ENCODE measurements at regions not wholly inside any gene's neighbourhood (a gene's known extent, or its start where the extent isn't known, plus 50 kb on each side); places are given as distances from the start of the nearest gene placed in this dataset.

GRCh38 chr6:16973545-16974386, 128.1 kb upstream of the STMND1 start:
- Mint-ChIP-seq H3K27ac (no peak overlapping the region), H3K9me3 (no peaks in the 10 kb centered on the region), H3K36me3 (no peaks in the 10 kb centered on the region), H3K27me3 (peaks cover 69% of the 10 kb centered on the region), H3K4me3 (no peak overlapping the region), H3K4me1 (peaks cover 3% of the 10 kb centered on the region)
- no peak for DNase-seq

GRCh38 chr6:16973051-16973450, 128.8 kb upstream of the STMND1 start:
- Mint-ChIP-seq H3K4me1 (peaks cover 3% of the 10 kb centered on the region), H3K9me3 (no peaks in the 10 kb centered on the region), H3K27me3 (peaks cover 63% of the 10 kb centered on the region), H3K36me3 (no peaks in the 10 kb centered on the region), H3K27ac (no peak overlapping the region), H3K4me3 (no peak overlapping the region)
- no peak for DNase-seq

GRCh38 chr6:16972535-16972934, 129.3 kb upstream of the STMND1 start:
- Mint-ChIP-seq H3K4me3 (no peak overlapping the region), H3K4me1 (peaks cover 3% of the 10 kb centered on the region), H3K27me3 (peaks cover 58% of the 10 kb centered on the region), H3K36me3 (no peaks in the 10 kb centered on the region), H3K9me3 (no peaks in the 10 kb centered on the region), H3K27ac (no peak overlapping the region)
- DNase-seq: no peak

GRCh38 chr6:16969699-16970655, 131.9 kb upstream of the STMND1 start:
- H3K27me3 Mint-ChIP-seq: peaks cover 45% of the 10 kb centered on the region
- H3K27ac Mint-ChIP-seq: peak overlapping the region; percentile 13
- H3K36me3 Mint-ChIP-seq: no peaks in the 10 kb centered on the region
- peaks cover 5% of the 10 kb centered on the region for H3K4me1 Mint-ChIP-seq
- DNase-seq: no peak
- H3K9me3 Mint-ChIP-seq: no peaks in the 10 kb centered on the region
- no peak overlapping the region for H3K4me3 Mint-ChIP-seq

GRCh38 chr6:16968101-16968500, 133.7 kb upstream of the STMND1 start:
- no peaks in the 10 kb centered on the region for H3K36me3 Mint-ChIP-seq
- no peak overlapping the region for H3K4me3 Mint-ChIP-seq
- no peaks in the 10 kb centered on the region for H3K9me3 Mint-ChIP-seq
- peaks cover 40% of the 10 kb centered on the region for H3K27me3 Mint-ChIP-seq
- H3K4me1 Mint-ChIP-seq: peaks cover 8% of the 10 kb centered on the region
- H3K27ac Mint-ChIP-seq: no peak overlapping the region
- DNase-seq: no peak

GRCh38 chr6:16967470-16967817, 134.4 kb upstream of the STMND1 start:
- Mint-ChIP-seq H3K4me3 (no peak overlapping the region), H3K9me3 (no peaks in the 10 kb centered on the region), H3K4me1 (peaks cover 8% of the 10 kb centered on the region), H3K36me3 (no peaks in the 10 kb centered on the region), H3K27ac (no peak overlapping the region), H3K27me3 (peaks cover 37% of the 10 kb centered on the region)
- no peak for DNase-seq

- H3K27me3 Mint-ChIP-seq: peaks cover 33% of the 10 kb centered on the region
- no peak overlapping the region for H3K27ac Mint-ChIP-seq
- no peaks in the 10 kb centered on the region for H3K9me3 Mint-ChIP-seq
- peaks cover 11% of the 10 kb centered on the region for H3K4me1 Mint-ChIP-seq
- no peak for DNase-seq
- H3K36me3 Mint-ChIP-seq: no peaks in the 10 kb centered on the region
- H3K4me3 Mint-ChIP-seq: no peak overlapping the region
These were observed 134.9 kb upstream of the STMND1 start for GRCh38 chr6:16966791-16967469.

GRCh38 chr6:16965689-16966088, 136.2 kb upstream of the STMND1 start:
- peaks cover 12% of the 10 kb centered on the region for H3K4me1 Mint-ChIP-seq
- peaks cover 29% of the 10 kb centered on the region for H3K27me3 Mint-ChIP-seq
- H3K36me3 Mint-ChIP-seq: no peaks in the 10 kb centered on the region
- no peak overlapping the region for H3K4me3 Mint-ChIP-seq
- H3K27ac Mint-ChIP-seq: no peak overlapping the region
- DNase-seq: no peak
- H3K9me3 Mint-ChIP-seq: no peaks in the 10 kb centered on the region

GRCh38 chr6:16964553-16965499, 137.0 kb upstream of the STMND1 start:
- Mint-ChIP-seq H3K36me3 (no peaks in the 10 kb centered on the region), H3K27ac (no peak overlapping the region), H3K4me1 (peaks cover 12% of the 10 kb centered on the region), H3K27me3 (peaks cover 26% of the 10 kb centered on the region), H3K4me3 (no peak overlapping the region), H3K9me3 (no peaks in the 10 kb centered on the region)
- peak; percentile 63 for DNase-seq

GRCh38 chr6:16961577-16961976, 140.3 kb upstream of the STMND1 start:
- H3K27me3 Mint-ChIP-seq: peaks cover 27% of the 10 kb centered on the region
- peaks cover 6% of the 10 kb centered on the region for H3K36me3 Mint-ChIP-seq
- H3K4me3 Mint-ChIP-seq: no peak overlapping the region
- DNase-seq: no peak
- peaks cover 18% of the 10 kb centered on the region for H3K4me1 Mint-ChIP-seq
- H3K27ac Mint-ChIP-seq: no peak overlapping the region
- no peaks in the 10 kb centered on the region for H3K9me3 Mint-ChIP-seq

GRCh38 chr6:16959789-16960188, 142.1 kb upstream of the STMND1 start:
- H3K9me3 Mint-ChIP-seq: no peaks in the 10 kb centered on the region
- H3K27ac Mint-ChIP-seq: no peak overlapping the region
- DNase-seq: no peak
- peaks cover 28% of the 10 kb centered on the region for H3K4me1 Mint-ChIP-seq
- H3K27me3 Mint-ChIP-seq: peaks cover 22% of the 10 kb centered on the region
- H3K4me3 Mint-ChIP-seq: no peak overlapping the region
- peaks cover 8% of the 10 kb centered on the region for H3K36me3 Mint-ChIP-seq

GRCh38 chr6:16956361-16956760, 145.5 kb upstream of the STMND1 start:
- H3K4me1 Mint-ChIP-seq: peaks cover 30% of the 10 kb centered on the region
- peak overlapping the region; percentile 82 for H3K27ac Mint-ChIP-seq
- peaks cover 8% of the 10 kb centered on the region for H3K36me3 Mint-ChIP-seq
- peaks cover 1% of the 10 kb centered on the region for H3K9me3 Mint-ChIP-seq
- H3K4me3 Mint-ChIP-seq: no peak overlapping the region
- H3K27me3 Mint-ChIP-seq: peaks cover 36% of the 10 kb centered on the region
- DNase-seq: no peak

- peak overlapping the region; percentile 22 for H3K4me3 Mint-ChIP-seq
- H3K27ac Mint-ChIP-seq: peak overlapping the region; percentile 82
- peaks cover 1% of the 10 kb centered on the region for H3K9me3 Mint-ChIP-seq
- no peak for DNase-seq
- H3K27me3 Mint-ChIP-seq: peaks cover 31% of the 10 kb centered on the region
- peaks cover 8% of the 10 kb centered on the region for H3K36me3 Mint-ChIP-seq
- H3K4me1 Mint-ChIP-seq: peaks cover 33% of the 10 kb centered on the region
These were observed 146.0 kb upstream of the STMND1 start for GRCh38 chr6:16955899-16956298.

- H3K4me3 Mint-ChIP-seq: no peak overlapping the region
- DNase-seq: no peak
- H3K27ac Mint-ChIP-seq: no peak overlapping the region
- peaks cover 8% of the 10 kb centered on the region for H3K36me3 Mint-ChIP-seq
- H3K4me1 Mint-ChIP-seq: peaks cover 47% of the 10 kb centered on the region
- H3K27me3 Mint-ChIP-seq: peaks cover 33% of the 10 kb centered on the region
- H3K9me3 Mint-ChIP-seq: peaks cover 1% of the 10 kb centered on the region
These were observed 147.9 kb upstream of the STMND1 start for GRCh38 chr6:16953905-16954304.

Data from activated naive CD8-positive, alpha-beta T cell treated with anti-CD3 and anti-CD28 coated beads for 36 hours (primary cell).